Spleen (tissue), 11 donors: ENCODE measurements at regions not wholly inside any gene's neighbourhood (a gene's known extent, or its start where the extent isn't known, plus 50 kb on each side); places are given as distances from the start of the nearest gene placed in this dataset.

Experiments
- DNase-seq: peaks from one replicate; pipeline ENCODE4 v3.0.0-alpha.2; 2020
- H3K27ac ChIP-seq, 8 donors: fragments of 200-600 bp; sonication (generic) in 7 of 8; 1 replicate in 4 of 8; 2 replicates in 4 of 8; pipeline versions ENCODE4 v1.5.0 to v1.8.0; 2016 to 2021; ENCODE audit warnings: inconsistent platforms in 4 of 8, mild to moderate bottlenecking in 4 of 8, moderate library complexity in 1 of 8
- H3K27me3 ChIP-seq, 7 donors: fragments of 200-600 bp; sonication (generic) in 6 of 7; replicated peaks in 1 of 7; 1 replicate in 4 of 7; 2 replicates in 3 of 7; pipeline versions ENCODE4 v1.5.0 to v1.8.0; 2016 to 2021; ENCODE audit warnings: inconsistent platforms in 3 of 7, mild to moderate bottlenecking in 1 of 7
- H3K36me3 ChIP-seq, 6 donors: fragments of 200-600 bp; sonication (generic) in 5 of 6; 1 replicate in 4 of 6; 2 replicates in 2 of 6; pipeline versions ENCODE4 v1.5.0 to v1.8.0; 2016 to 2021; ENCODE audit warnings: inconsistent platforms in 2 of 6
- H3K4me1 ChIP-seq, 6 donors: fragments of 200-600 bp; sonication (generic) in 5 of 6; 1 replicate in 3 of 6; 2 replicates in 3 of 6; pipeline versions ENCODE4 v1.5.0 to v1.8.0; 2016 to 2021; ENCODE audit warnings: inconsistent platforms in 3 of 6
- H3K4me3 ChIP-seq, 8 donors: fragments of 200-600 bp; sonication (generic) in 7 of 8; 1 replicate in 4 of 8; 2 replicates in 4 of 8; pipeline versions ENCODE4 v1.5.0 to v1.8.0; 2016 to 2021; ENCODE audit warnings: inconsistent platforms in 4 of 8, mild to moderate bottlenecking in 4 of 8, moderate library complexity in 2 of 8
- H3K9me3 ChIP-seq, 8 donors: fragments of 200-600 bp; sonication (generic) in 7 of 8; 1 replicate in 4 of 8; 2 replicates in 4 of 8; pipeline versions ENCODE4 v1.5.0 to v1.8.0; 2016 to 2021; ENCODE audit warnings: inconsistent platforms in 4 of 8
- POLR2A ChIP-seq, 3 donors: fragments of 450-650 bp; IDR thresholded peaks; one replicate each; pipeline ENCODE4 v1.5.1; 2017; ENCODE audit warnings: antibody characterized with exemption in 3 of 3, mild to moderate bottlenecking in 1 of 3
- POLR2AphosphoS5 ChIP-seq, 3 donors: sonication (generic); formaldehyde crosslinking; IDR thresholded peaks; one replicate each; pipeline ENCODE4 v1.5.1; 2017; ENCODE audit warnings: antibody characterized with exemption in 3 of 3
- WGBS, 5 donors: extraction: QIAGEN DNeasy Blood & Tissue Kit in 3 of 5; methylation state at CpG; one replicate each; pipeline versions ENCODE4 v1.1.5 to v1.1.7; 2013 to 2018; 5-methylcytosine and 5-hydroxymethylcytosine counted together
- intact Hi-C: fragments of 100-400 bp; cut with DNase I; formaldehyde crosslinking; loops from one replicate; pipeline ENCODE4 v1.15.0; 2023; ENCODE audit warnings: low total_unique reads
- TF ChIP-seq, protein P1 (sequence below), 11 experiments: fragments of 200-600 bp in 7 of 11; fragments of 450-650 bp in 4 of 11; sonication (generic) in 4 of 11; IDR thresholded peaks in 8 of 11; conservative IDR thresholded peaks in 3 of 11; 1 replicate in 7 of 11; 2 replicates in 4 of 11; pipeline versions ENCODE4 v1.4.0 to v1.8.0; 2016 to 2021; ENCODE audit warnings: antibody characterized with exemption in 11 of 11, inconsistent platforms in 4 of 11, mild to moderate bottlenecking in 1 of 11
- donor health status: healthy with polysubstance abuse.
- donor health status: DM: no; HTN: no; CAD: no; lungs with moderate emphysema.
- donor health status: DM: no; HTN: no; CAD: no.
- donor health status: Bipolar disorder and iron deficiency.
- donor health status: healthy.
- donor health status: DM: no; HTN: no; CAD: no.
- donor health status: DM: yes; HTN: yes; CAD: no.

DNA sequence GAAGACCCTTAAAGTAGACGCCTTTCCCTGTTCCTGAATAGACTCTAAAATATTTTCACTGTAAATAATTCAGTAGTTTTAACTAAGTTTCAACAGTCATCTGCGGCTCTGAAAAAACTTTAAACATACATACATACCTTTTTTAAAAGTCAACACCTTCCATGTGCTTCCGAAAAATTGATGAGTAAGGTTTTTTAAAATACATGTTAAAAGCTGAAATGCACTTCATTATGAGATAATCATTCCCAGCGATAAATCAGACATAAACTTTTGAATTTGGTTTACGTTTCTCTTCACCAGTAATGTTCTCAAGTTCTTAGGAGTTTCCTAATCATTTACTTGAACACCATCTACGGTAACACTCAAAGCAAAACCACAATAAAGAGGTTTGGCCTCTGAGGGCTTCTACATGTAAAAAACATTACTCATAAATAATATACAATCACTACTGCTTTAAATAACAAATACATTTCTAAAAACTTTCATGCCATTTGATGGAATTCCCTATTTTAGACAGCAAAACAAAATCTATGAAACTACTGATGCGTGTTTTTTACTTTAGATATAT lies 403.5 kb downstream of the SHQ1 start:
- H3K36me3 ChIP-seq, result peaks cover 0 to 7% (median 0%) of the 10 kb centered on the region in 6 donors
- 55 to 63% (median 61%) methylated on average over 7 of the region's 7 CpGs for WGBS, 5 donors
- TF ChIP-seq POLR2A (IDR thresholded peaks at IDR 0.05) (no peak), POLR2AphosphoS5 (IDR thresholded peaks at IDR 0.05) (no peak)
- TF ChIP-seq, protein P1, sequence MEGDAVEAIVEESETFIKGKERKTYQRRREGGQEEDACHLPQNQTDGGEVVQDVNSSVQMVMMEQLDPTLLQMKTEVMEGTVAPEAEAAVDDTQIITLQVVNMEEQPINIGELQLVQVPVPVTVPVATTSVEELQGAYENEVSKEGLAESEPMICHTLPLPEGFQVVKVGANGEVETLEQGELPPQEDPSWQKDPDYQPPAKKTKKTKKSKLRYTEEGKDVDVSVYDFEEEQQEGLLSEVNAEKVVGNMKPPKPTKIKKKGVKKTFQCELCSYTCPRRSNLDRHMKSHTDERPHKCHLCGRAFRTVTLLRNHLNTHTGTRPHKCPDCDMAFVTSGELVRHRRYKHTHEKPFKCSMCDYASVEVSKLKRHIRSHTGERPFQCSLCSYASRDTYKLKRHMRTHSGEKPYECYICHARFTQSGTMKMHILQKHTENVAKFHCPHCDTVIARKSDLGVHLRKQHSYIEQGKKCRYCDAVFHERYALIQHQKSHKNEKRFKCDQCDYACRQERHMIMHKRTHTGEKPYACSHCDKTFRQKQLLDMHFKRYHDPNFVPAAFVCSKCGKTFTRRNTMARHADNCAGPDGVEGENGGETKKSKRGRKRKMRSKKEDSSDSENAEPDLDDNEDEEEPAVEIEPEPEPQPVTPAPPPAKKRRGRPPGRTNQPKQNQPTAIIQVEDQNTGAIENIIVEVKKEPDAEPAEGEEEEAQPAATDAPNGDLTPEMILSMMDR (IDR thresholded peaks at IDR 0.05 in 8 of 11, conservative IDR thresholded peaks at IDR 0.05 in 3 of 11), result no peak
- H3K27me3 ChIP-seq, result no peaks in the 10 kb centered on the region
- no peak for DNase-seq
- peak overlapping the region in 3 of 8 donors; percentile 93 to 96 (median 94) for H3K27ac ChIP-seq
- peak overlapping the region in 6 of 8 donors; percentile 54 to 89 (median 72) for H3K4me3 ChIP-seq
- peaks cover 32 to 83% (median 73%) of the 10 kb centered on the region in 6 donors for H3K4me1 ChIP-seq
- intact Hi-C loops, result no loop called here
- H3K9me3 ChIP-seq, result no peaks in the 10 kb centered on the region

DNA sequence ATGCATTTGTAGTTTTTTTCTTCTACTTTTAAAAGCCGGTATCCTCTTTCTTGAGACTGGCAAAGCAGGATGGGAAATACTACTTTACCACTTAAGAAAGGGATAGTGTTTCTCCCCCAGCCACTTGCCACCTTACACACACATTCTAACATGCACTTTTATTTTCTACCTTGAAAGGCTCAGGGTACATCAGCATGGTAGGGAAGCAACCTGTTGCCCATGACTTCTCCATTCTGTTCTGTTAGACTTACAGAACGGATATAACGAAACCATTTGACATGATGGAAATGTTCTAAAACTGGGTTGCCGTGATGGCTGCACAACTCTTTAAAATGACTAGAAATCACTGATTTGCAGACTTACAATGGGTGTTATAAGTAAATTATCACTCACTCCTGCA lies 405.5 kb downstream of the SHQ1 start:
- H3K4me3 ChIP-seq, result peak overlapping the region in 1 of 8 donors; percentile 26
- H3K27ac ChIP-seq, result peak overlapping the region in 6 of 8 donors; percentile 3 to 71 (median 50)
- TF ChIP-seq POLR2AphosphoS5 (IDR thresholded peaks at IDR 0.05), result no peak
- TF ChIP-seq, protein P1 (IDR thresholded peaks at IDR 0.05 in 8 of 11, conservative IDR thresholded peaks at IDR 0.05 in 3 of 11), result no peak
- no peak for TF ChIP-seq POLR2A (IDR thresholded peaks at IDR 0.05)
- intact Hi-C loops, result no loop called here
- 61 to 80% (median 70%) methylated on average over 4 of the region's 4 CpGs for WGBS, 5 donors
- peaks cover 0 to 24% (median 3%) of the 10 kb centered on the region in 6 donors for H3K36me3 ChIP-seq
- H3K9me3 ChIP-seq, result no peaks in the 10 kb centered on the region
- no peaks in the 10 kb centered on the region for H3K27me3 ChIP-seq
- peaks cover 47 to 92% (median 87%) of the 10 kb centered on the region in 6 donors for H3K4me1 ChIP-seq
- DNase-seq, result no peak

DNA sequence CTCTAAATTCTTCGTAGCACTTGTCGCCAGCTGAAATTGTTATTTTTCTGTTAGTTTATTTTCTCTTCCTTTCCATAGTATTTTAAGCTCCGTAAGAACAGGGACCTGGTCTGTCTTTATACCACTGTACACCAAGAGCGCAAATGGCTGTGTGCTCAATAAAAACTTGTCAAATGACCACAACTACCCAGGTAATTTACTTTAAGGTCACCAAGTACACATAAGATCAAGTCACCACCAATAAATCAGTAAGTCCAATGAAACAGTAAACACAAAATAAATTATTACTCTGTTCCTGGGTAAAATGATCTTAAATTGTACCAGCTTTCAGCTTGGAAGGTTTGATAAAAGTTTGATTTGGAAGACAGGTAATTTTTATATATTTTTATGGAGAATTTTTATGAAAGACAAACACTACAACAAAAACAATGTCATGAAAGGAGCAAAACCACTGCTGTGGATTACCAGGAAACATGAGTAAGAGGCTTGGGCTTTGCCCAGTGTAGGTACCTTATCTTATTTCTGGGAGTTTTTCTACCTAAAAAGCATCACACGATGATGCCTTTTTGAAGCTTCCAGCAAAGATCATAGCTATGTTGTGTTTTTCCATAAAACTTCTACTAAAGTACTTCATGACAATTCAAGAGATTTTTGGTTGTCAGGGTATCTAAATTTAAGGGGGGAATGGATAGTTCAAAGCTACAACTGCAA lies 406.8 kb downstream of the SHQ1 start:
- TF ChIP-seq POLR2A (IDR thresholded peaks at IDR 0.05) (no peak), POLR2AphosphoS5 (IDR thresholded peaks at IDR 0.05) (no peak)
- TF ChIP-seq, protein P1 (IDR thresholded peaks at IDR 0.05 in 8 of 11, conservative IDR thresholded peaks at IDR 0.05 in 3 of 11), result no peak
- Histone ChIP-seq H3K36me3 (peaks cover 0 to 24% (median 3%) of the 10 kb centered on the region in 6 donors), H3K4me1 (peaks cover 52 to 99% (median 85%) of the 10 kb centered on the region in 6 donors), H3K27ac (no peak overlapping the region), H3K4me3 (no peak overlapping the region), H3K27me3 (no peaks in the 10 kb centered on the region), H3K9me3 (no peaks in the 10 kb centered on the region)
- DNase-seq, result no peak
- WGBS, 5 donors, result 83 to 91% (median 90%) methylated on average over 5 of the region's 5 CpGs
- intact Hi-C loops, result no loop called here

DNA sequence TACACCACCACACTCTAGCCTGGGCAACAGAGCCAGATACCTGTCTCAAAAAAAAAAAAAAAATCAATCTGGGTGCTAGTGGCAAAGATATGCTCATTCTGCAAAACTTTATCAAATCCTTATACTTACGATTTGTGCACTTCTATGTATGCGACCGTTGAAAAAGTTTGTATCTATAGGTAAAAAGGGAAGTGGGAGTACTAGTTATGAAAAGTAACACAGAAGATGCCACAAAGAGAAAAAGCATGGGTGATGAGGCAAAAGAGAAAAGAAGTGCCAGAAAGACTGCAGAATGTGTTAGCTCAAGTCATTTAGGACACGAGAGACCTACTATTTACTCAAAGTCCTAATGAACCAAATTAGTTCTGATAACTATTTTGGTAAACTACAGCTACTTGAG lies 407.8 kb downstream of the SHQ1 start:
- 47 to 62% (median 54%) methylated on average over 4 of the region's 4 CpGs for WGBS, 5 donors
- H3K27me3 ChIP-seq, result no peaks in the 10 kb centered on the region
- no peak overlapping the region for H3K4me3 ChIP-seq
- H3K27ac ChIP-seq, result no peak overlapping the region
- intact Hi-C loops, result no loop called here
- DNase-seq, result no peak
- no peaks in the 10 kb centered on the region for H3K9me3 ChIP-seq
- H3K36me3 ChIP-seq, result peaks cover 0 to 28% (median 3%) of the 10 kb centered on the region in 6 donors
- peaks cover 47 to 90% (median 80%) of the 10 kb centered on the region in 6 donors for H3K4me1 ChIP-seq
- TF ChIP-seq, protein P1 (IDR thresholded peaks at IDR 0.05 in 8 of 11, conservative IDR thresholded peaks at IDR 0.05 in 3 of 11), result no peak
- TF ChIP-seq POLR2AphosphoS5 (IDR thresholded peaks at IDR 0.05) (no peak), POLR2A (IDR thresholded peaks at IDR 0.05) (no peak)
